ENCODE measurements at regions not wholly inside any gene's neighbourhood (a gene's known extent, or its start where the extent isn't known, plus 50 kb on each side); places are given as distances from the start of the nearest gene placed in this dataset.

- peaks cover 0 to 2% of the 10 kb centered on the region in 2 experiments; a peak in 2 of 5 replicates for H3K9me3 Mint-ChIP-seq
- Histone ChIP-seq H3T11ph (ENCODE audit: low read length) (no peak overlapping the region), H3K79me1 (ENCODE audit: insufficient read depth, low read depth, low read length, poor library complexity, severe bottlenecking) (no peaks in the 10 kb centered on the region), H3K23ac (ENCODE audit: insufficient read length, low read depth, low read length) (no peak overlapping the region), H4K5ac (ENCODE audit: insufficient read length, low read depth, low read length) (no peak overlapping the region), H2AFZ (ENCODE audit: low read length) (no peak overlapping the region), H3K18ac (ENCODE audit: insufficient read length, low read depth, low read length) (no peak overlapping the region), H4K20me1 (ENCODE audit: control insufficient read depth, insufficient read depth, insufficient read length) (no peaks in the 10 kb centered on the region), H3K27me3 (ENCODE audit: insufficient read depth, low read length) (no peaks in the 10 kb centered on the region), H2BK120ac (ENCODE audit: low read depth, low read length, poor library complexity, severe bottlenecking) (no peak overlapping the region), H4K8ac (replicated peaks; ENCODE audit: insufficient read length, low read depth, low read length) (no peak overlapping the region), H3K27ac (ENCODE audit: insufficient read length, low read depth, low read length) (no peak overlapping the region), H3K23me2 (ENCODE audit: insufficient read length, low read depth, low read length, poor library complexity, severe bottlenecking) (no peaks in the 10 kb centered on the region), H2AK5ac (ENCODE audit: insufficient read length, low read length) (no peak overlapping the region), H4K91ac (ENCODE audit: insufficient read length, low read depth, low read length) (no peak overlapping the region), H3K14ac (ENCODE audit: insufficient read depth, low read length) (no peak overlapping the region), H3K9me3 (ENCODE audit: control insufficient read depth, low read depth, low read length) (no peaks in the 10 kb centered on the region), H3K56ac (ENCODE audit: insufficient read length, low read depth, low read length) (no peak overlapping the region), H3K4me1 (ENCODE audit: insufficient read depth, low read length) (no peaks in the 10 kb centered on the region), H3K79me2 (ENCODE audit: insufficient read depth, low read length) (no peaks in the 10 kb centered on the region), H2BK12ac (ENCODE audit: insufficient read length, low read depth, low read length) (no peak overlapping the region), H3K9ac (ENCODE audit: extremely low read depth, insufficient read length, low read length) (no peak overlapping the region), H3K4ac (ENCODE audit: low read depth, low read length) (no peak overlapping the region), H3K4me2 (ENCODE audit: insufficient read depth, insufficient read length, low read length) (no peak overlapping the region), H2BK15ac (ENCODE audit: low read depth, low read length) (no peak overlapping the region), H2BK5ac (ENCODE audit: insufficient read length, low read length) (no peak overlapping the region), H2BK20ac (ENCODE audit: low read depth, low read length, poor library complexity, severe bottlenecking) (no peak overlapping the region)
- WGBS (ENCODE audit: extremely low coverage, insufficient read length, low lambda C conversion rate): no CpG with 5 or more reads among the region's 3 CpGs
- no peak overlapping the region for H3K4me3 Mint-ChIP-seq
- H3K27me3 Mint-ChIP-seq (ENCODE audit: low read depth): no peaks in the 10 kb centered on the region
- H3K4me1 Mint-ChIP-seq: no peaks in the 10 kb centered on the region
- H3K36me3 Mint-ChIP-seq (ENCODE audit: insufficient read depth in 1 of 3, low read depth in 3 of 3): no peaks in the 10 kb centered on the region
- TF ChIP-seq, protein P1, sequence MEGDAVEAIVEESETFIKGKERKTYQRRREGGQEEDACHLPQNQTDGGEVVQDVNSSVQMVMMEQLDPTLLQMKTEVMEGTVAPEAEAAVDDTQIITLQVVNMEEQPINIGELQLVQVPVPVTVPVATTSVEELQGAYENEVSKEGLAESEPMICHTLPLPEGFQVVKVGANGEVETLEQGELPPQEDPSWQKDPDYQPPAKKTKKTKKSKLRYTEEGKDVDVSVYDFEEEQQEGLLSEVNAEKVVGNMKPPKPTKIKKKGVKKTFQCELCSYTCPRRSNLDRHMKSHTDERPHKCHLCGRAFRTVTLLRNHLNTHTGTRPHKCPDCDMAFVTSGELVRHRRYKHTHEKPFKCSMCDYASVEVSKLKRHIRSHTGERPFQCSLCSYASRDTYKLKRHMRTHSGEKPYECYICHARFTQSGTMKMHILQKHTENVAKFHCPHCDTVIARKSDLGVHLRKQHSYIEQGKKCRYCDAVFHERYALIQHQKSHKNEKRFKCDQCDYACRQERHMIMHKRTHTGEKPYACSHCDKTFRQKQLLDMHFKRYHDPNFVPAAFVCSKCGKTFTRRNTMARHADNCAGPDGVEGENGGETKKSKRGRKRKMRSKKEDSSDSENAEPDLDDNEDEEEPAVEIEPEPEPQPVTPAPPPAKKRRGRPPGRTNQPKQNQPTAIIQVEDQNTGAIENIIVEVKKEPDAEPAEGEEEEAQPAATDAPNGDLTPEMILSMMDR (conservative IDR thresholded peaks at IDR 0.05): no peak
- no peak for DNase-seq
- H3K27ac Mint-ChIP-seq: no peak overlapping the region
These were observed 1070.6 kb downstream of the TRHDE start for GRCh38 chr12:73342733-73343132.

All from H9 (cell line).